ENCODE measurements at regions not wholly inside any gene's neighbourhood (a gene's known extent, or its start where the extent isn't known, plus 50 kb on each side); places are given as distances from the start of the nearest gene placed in this dataset.
"Not testable (repeated sequence)": the region's sequence is repeated elsewhere in the genome, so short reads cannot be mapped to it uniquely, and the experiment has no call there.

- no peaks in the 10 kb centered on the region for H3K4me1 ChIP-seq (ENCODE audit: control insufficient read depth in 2 of 2, insufficient read depth in 2 of 2, low read length in 2 of 2)
- H3K27me3 ChIP-seq (ENCODE audit: control insufficient read depth in 2 of 2, insufficient read depth in 2 of 2, low read length in 2 of 2) = no peaks in the 10 kb centered on the region
- H3K9me3 ChIP-seq (ENCODE audit: control insufficient read depth in 2 of 2, low read length in 2 of 2) = no peaks in the 10 kb centered on the region
- H3K4me3 ChIP-seq (ENCODE audit: low read length in 2 of 2) = no peak overlapping the region
- no peak overlapping the region for H3K27ac ChIP-seq (ENCODE audit: low read depth in 2 of 2, low read length in 2 of 2)
- no peaks in the 10 kb centered on the region for H3K36me3 ChIP-seq (ENCODE audit: control insufficient read depth in 2 of 2, insufficient read depth in 2 of 2, low read length in 2 of 2)
- no peak overlapping the region for H3K9ac ChIP-seq (ENCODE audit: low read depth in 1 of 2, low read length in 2 of 2)
These were observed 832.3 kb upstream of the GOT2 start for GRCh38 chr16:59566446-59566845.

- no peak overlapping the region for H3K9ac ChIP-seq (ENCODE audit: low read depth in 1 of 2, low read length in 2 of 2)
- peaks cover 0 to 2% of the 10 kb centered on the region in 2 donors for H3K9me3 ChIP-seq (ENCODE audit: control insufficient read depth in 2 of 2, low read length in 2 of 2)
- H3K4me1 ChIP-seq (ENCODE audit: control insufficient read depth in 2 of 2, insufficient read depth in 2 of 2, low read length in 2 of 2) = no peaks in the 10 kb centered on the region
- H3K36me3 ChIP-seq (ENCODE audit: control insufficient read depth in 2 of 2, insufficient read depth in 2 of 2, low read length in 2 of 2) = no peaks in the 10 kb centered on the region
- no peak overlapping the region for H3K27ac ChIP-seq (ENCODE audit: low read depth in 2 of 2, low read length in 2 of 2)
- no peaks in the 10 kb centered on the region for H3K27me3 ChIP-seq (ENCODE audit: control insufficient read depth in 2 of 2, insufficient read depth in 2 of 2, low read length in 2 of 2)
- no peak overlapping the region for H3K4me3 ChIP-seq (ENCODE audit: low read length in 2 of 2)
These were observed 824.6 kb upstream of the GOT2 start for GRCh38 chr16:59558679-59559078.

- H3K36me3 ChIP-seq (ENCODE audit: control insufficient read depth in 2 of 2, insufficient read depth in 2 of 2, low read length in 2 of 2) = no peaks in the 10 kb centered on the region
- no peaks in the 10 kb centered on the region for H3K4me1 ChIP-seq (ENCODE audit: control insufficient read depth in 2 of 2, insufficient read depth in 2 of 2, low read length in 2 of 2)
- no peak overlapping the region for H3K27ac ChIP-seq (ENCODE audit: low read depth in 2 of 2, low read length in 2 of 2)
- no peaks in the 10 kb centered on the region for H3K27me3 ChIP-seq (ENCODE audit: control insufficient read depth in 2 of 2, insufficient read depth in 2 of 2, low read length in 2 of 2)
- peaks cover 0 to 4% of the 10 kb centered on the region in 2 donors for H3K9me3 ChIP-seq (ENCODE audit: control insufficient read depth in 2 of 2, low read length in 2 of 2)
- no peak overlapping the region for H3K4me3 ChIP-seq (ENCODE audit: low read length in 2 of 2)
- no peak overlapping the region for H3K9ac ChIP-seq (ENCODE audit: low read depth in 1 of 2, low read length in 2 of 2)
These were observed 818.0 kb upstream of the GOT2 start for GRCh38 chr16:59552164-59552563.

GRCh38 chr16:59545721-59546120 is 811.6 kb upstream of the GOT2 start:
- H3K36me3 ChIP-seq (ENCODE audit: control insufficient read depth in 2 of 2, insufficient read depth in 2 of 2, low read length in 2 of 2) = no peaks in the 10 kb centered on the region
- peaks cover 0 to 4% of the 10 kb centered on the region in 2 donors for H3K9me3 ChIP-seq (ENCODE audit: control insufficient read depth in 2 of 2, low read length in 2 of 2)
- H3K27ac ChIP-seq (ENCODE audit: low read depth in 2 of 2, low read length in 2 of 2) = no peak overlapping the region
- H3K9ac ChIP-seq (ENCODE audit: low read depth in 1 of 2, low read length in 2 of 2) = no peak overlapping the region
- H3K27me3 ChIP-seq (ENCODE audit: control insufficient read depth in 2 of 2, insufficient read depth in 2 of 2, low read length in 2 of 2) = no peaks in the 10 kb centered on the region
- H3K4me3 ChIP-seq (ENCODE audit: low read length in 2 of 2) = no peak overlapping the region
- H3K4me1 ChIP-seq (ENCODE audit: control insufficient read depth in 2 of 2, insufficient read depth in 2 of 2, low read length in 2 of 2) = no peaks in the 10 kb centered on the region

- no peak overlapping the region for H3K4me3 ChIP-seq (ENCODE audit: low read length in 2 of 2)
- H3K4me1 ChIP-seq (ENCODE audit: control insufficient read depth in 2 of 2, insufficient read depth in 2 of 2, low read length in 2 of 2) = no peaks in the 10 kb centered on the region
- H3K9ac ChIP-seq (ENCODE audit: low read depth in 1 of 2, low read length in 2 of 2) = no peak overlapping the region
- H3K9me3 ChIP-seq (ENCODE audit: control insufficient read depth in 2 of 2, low read length in 2 of 2) = peaks cover 1 to 5% of the 10 kb centered on the region in 2 donors
- H3K27me3 ChIP-seq (ENCODE audit: control insufficient read depth in 2 of 2, insufficient read depth in 2 of 2, low read length in 2 of 2) = no peaks in the 10 kb centered on the region
- no peaks in the 10 kb centered on the region for H3K36me3 ChIP-seq (ENCODE audit: control insufficient read depth in 2 of 2, insufficient read depth in 2 of 2, low read length in 2 of 2)
- no peak overlapping the region for H3K27ac ChIP-seq (ENCODE audit: low read depth in 2 of 2, low read length in 2 of 2)
These were observed 809.5 kb upstream of the GOT2 start for GRCh38 chr16:59543641-59544040.

- Histone ChIP-seq H3K9me3 (ENCODE audit: control insufficient read depth in 2 of 2, low read length in 2 of 2) (peaks cover 0 to 9% of the 10 kb centered on the region in 2 donors), H3K36me3 (ENCODE audit: control insufficient read depth in 2 of 2, insufficient read depth in 2 of 2, low read length in 2 of 2) (no peaks in the 10 kb centered on the region), H3K9ac (ENCODE audit: low read depth in 1 of 2, low read length in 2 of 2) (no peak overlapping the region), H3K27ac (ENCODE audit: low read depth in 2 of 2, low read length in 2 of 2) (no peak overlapping the region), H3K4me1 (ENCODE audit: control insufficient read depth in 2 of 2, insufficient read depth in 2 of 2, low read length in 2 of 2) (no peaks in the 10 kb centered on the region), H3K4me3 (ENCODE audit: low read length in 2 of 2) (no peak overlapping the region), H3K27me3 (ENCODE audit: control insufficient read depth in 2 of 2, insufficient read depth in 2 of 2, low read length in 2 of 2) (no peaks in the 10 kb centered on the region)
These were observed 806.5 kb upstream of the GOT2 start for GRCh38 chr16:59540621-59541020.

- no peaks in the 10 kb centered on the region for H3K27me3 ChIP-seq (ENCODE audit: control insufficient read depth in 2 of 2, insufficient read depth in 2 of 2, low read length in 2 of 2)
- no peaks in the 10 kb centered on the region for H3K4me1 ChIP-seq (ENCODE audit: control insufficient read depth in 2 of 2, insufficient read depth in 2 of 2, low read length in 2 of 2)
- peaks cover 0 to 9% of the 10 kb centered on the region in 2 donors for H3K9me3 ChIP-seq (ENCODE audit: control insufficient read depth in 2 of 2, low read length in 2 of 2)
- no peaks in the 10 kb centered on the region for H3K36me3 ChIP-seq (ENCODE audit: control insufficient read depth in 2 of 2, insufficient read depth in 2 of 2, low read length in 2 of 2)
- no peak overlapping the region for H3K9ac ChIP-seq (ENCODE audit: low read depth in 1 of 2, low read length in 2 of 2)
- H3K27ac ChIP-seq (ENCODE audit: low read depth in 2 of 2, low read length in 2 of 2) = no peak overlapping the region
- no peak overlapping the region for H3K4me3 ChIP-seq (ENCODE audit: low read length in 2 of 2)
These were observed 801.2 kb upstream of the GOT2 start for GRCh38 chr16:59535298-59535697.

- Histone ChIP-seq H3K9me3 (ENCODE audit: control insufficient read depth in 2 of 2, low read length in 2 of 2) (no peaks in the 10 kb centered on the region), H3K27ac (ENCODE audit: low read depth in 2 of 2, low read length in 2 of 2) (no peak overlapping the region), H3K4me1 (ENCODE audit: control insufficient read depth in 2 of 2, insufficient read depth in 2 of 2, low read length in 2 of 2) (no peaks in the 10 kb centered on the region), H3K36me3 (ENCODE audit: control insufficient read depth in 2 of 2, insufficient read depth in 2 of 2, low read length in 2 of 2) (no peaks in the 10 kb centered on the region), H3K9ac (ENCODE audit: low read depth in 1 of 2, low read length in 2 of 2) (no peak overlapping the region), H3K27me3 (ENCODE audit: control insufficient read depth in 2 of 2, insufficient read depth in 2 of 2, low read length in 2 of 2) (no peaks in the 10 kb centered on the region), H3K4me3 (ENCODE audit: low read length in 2 of 2) (no peak overlapping the region)
These were observed 793.3 kb upstream of the GOT2 start for GRCh38 chr16:59527206-59527997.

- no peaks in the 10 kb centered on the region for H3K9me3 ChIP-seq (ENCODE audit: control insufficient read depth in 2 of 2, low read length in 2 of 2)
- no peak overlapping the region for H3K9ac ChIP-seq (ENCODE audit: low read depth in 1 of 2, low read length in 2 of 2)
- H3K27me3 ChIP-seq (ENCODE audit: control insufficient read depth in 2 of 2, insufficient read depth in 2 of 2, low read length in 2 of 2) = no peaks in the 10 kb centered on the region
- H3K4me1 ChIP-seq (ENCODE audit: control insufficient read depth in 2 of 2, insufficient read depth in 2 of 2, low read length in 2 of 2) = no peaks in the 10 kb centered on the region
- H3K27ac ChIP-seq (ENCODE audit: low read depth in 2 of 2, low read length in 2 of 2) = no peak overlapping the region
- H3K36me3 ChIP-seq (ENCODE audit: control insufficient read depth in 2 of 2, insufficient read depth in 2 of 2, low read length in 2 of 2) = no peaks in the 10 kb centered on the region
- H3K4me3 ChIP-seq (ENCODE audit: low read length in 2 of 2) = no peak overlapping the region
These were observed 788.7 kb upstream of the GOT2 start for GRCh38 chr16:59522826-59523225.

- H3K27ac ChIP-seq (ENCODE audit: low read depth in 2 of 2, low read length in 2 of 2); H3K4me3 ChIP-seq (ENCODE audit: low read length in 2 of 2); H3K36me3 ChIP-seq (ENCODE audit: control insufficient read depth in 2 of 2, insufficient read depth in 2 of 2, low read length in 2 of 2); H3K27me3 ChIP-seq (ENCODE audit: control insufficient read depth in 2 of 2, insufficient read depth in 2 of 2, low read length in 2 of 2); H3K4me1 ChIP-seq (ENCODE audit: control insufficient read depth in 2 of 2, insufficient read depth in 2 of 2, low read length in 2 of 2); H3K9ac ChIP-seq (ENCODE audit: low read depth in 1 of 2, low read length in 2 of 2); H3K9me3 ChIP-seq (ENCODE audit: control insufficient read depth in 2 of 2, low read length in 2 of 2): not testable (repeated sequence)
These were observed 784.6 kb upstream of the GOT2 start for GRCh38 chr16:59518721-59519120.

Data from mucosa of rectum (tissue), 2 donors.